GM12878 (cell line): ENCODE measurements at regions not wholly inside any gene's neighbourhood (a gene's known extent, or its start where the extent isn't known, plus 50 kb on each side); places are given as distances from the start of the nearest gene placed in this dataset.

Experiments
- ATAC-seq: fragments of 200-7000 bp; cut with Tn5 transposase; 3 replicates; pipeline ENCODE4 v1.9.1; 2020; ENCODE audit warnings: mild to moderate bottlenecking, moderate library complexity
- BruUV-seq: library from RNA; stranded (reverse); fragments of 400-500 nt; replicated peaks from 2 replicates; lab custom pipeline; 2021; lab: Mats Ljungman, UMichigan
- CTCF ChIA-PET: fragments of 300-600 bp; sonication (Branson Sonifier 250); formaldehyde crosslinking; extraction: SDS; loops from one replicate; lab custom pipeline; 2021; ENCODE audit warnings: inconsistent platforms; lab: Yijun Ruan, JAX
- POLR2A ChIA-PET: fragments of 350-600 bp; formaldehyde crosslinking; extraction: SDS; loops from one replicate; lab custom pipeline; 2021; ENCODE audit warnings: inconsistent platforms; lab: Charles Lee
- RAD21 ChIA-PET: fragments of 300-600 bp; sonication (Branson Sonifier 250); formaldehyde crosslinking; loops from one replicate; lab custom pipeline; 2023; ENCODE audit warnings: antibody characterized with exemption; ENCODE audit not compliant: unreplicated experiment; lab: Charles Lee
- SMC1A ChIA-PET: fragments of 300-600 bp; sonication (Branson Sonifier 250); formaldehyde crosslinking; loops from one replicate; lab custom pipeline; 2023; ENCODE audit not compliant: unreplicated experiment, uncharacterized antibody; lab: Charles Lee
- DNase-seq: peaks from one replicate; pipeline ENCODE4 v3.0.0-alpha.2; 2011; ENCODE audit warnings: low read depth, low spot score
- FAIRE-seq: peaks from 3 replicates; lab custom pipeline; 2011; peaks lifted over from hg19 to GRCh38; lab: Jason Lieb, UNC
- H2AFZ ChIP-seq: 2 replicates; pipeline ENCODE4 v1.6.0; 2011; ENCODE audit warnings: low read depth, low read length, control low read depth; ENCODE audit not compliant: control insufficient read depth
- H3K27ac ChIP-seq: 2 replicates; pipeline ENCODE4 v1.5.1; 2011; ENCODE audit warnings: control low read depth; ENCODE audit not compliant: control insufficient read depth, insufficient read depth
- H3K27me3 ChIP-seq, 2 experiments: replicated peaks in 1 of 2; 2 replicates each; pipeline versions ENCODE4 v1.6.0 to v1.6.1; 2011; ENCODE audit warnings: low read length in 1 of 2; ENCODE audit not compliant: control insufficient read depth in 2 of 2, insufficient read depth in 2 of 2
- H3K36me3 ChIP-seq, 2 experiments: 2 replicates each; pipeline ENCODE4 v1.5.1; 2011; ENCODE audit warnings: low read length in 1 of 2; ENCODE audit not compliant: control insufficient read depth in 2 of 2, insufficient read depth in 2 of 2
- H3K4me1 ChIP-seq: 2 replicates; pipeline ENCODE4 v1.6.1; 2011; ENCODE audit warnings: mild to moderate bottlenecking, low read length, moderate library complexity, mixed read lengths; ENCODE audit not compliant: control insufficient read depth, insufficient read depth
- H3K4me2 ChIP-seq: 2 replicates; pipeline ENCODE4 v1.6.0; 2011; ENCODE audit warnings: control low read depth; ENCODE audit not compliant: control insufficient read depth, insufficient read depth
- H3K4me3 ChIP-seq: fragments of 200-600 bp; sonication (generic); 2 replicates; pipeline ENCODE4 v1.5.1; 2016
- H3K79me2 ChIP-seq: 2 replicates; pipeline ENCODE4 v1.6.0; 2011; ENCODE audit warnings: low read length; ENCODE audit not compliant: control insufficient read depth, insufficient read depth
- H3K9ac ChIP-seq: 2 replicates; pipeline ENCODE4 v1.8.0; 2011; ENCODE audit warnings: low read length, control low read depth, mixed read lengths; ENCODE audit not compliant: control insufficient read depth, insufficient read depth
- H3K9me3 ChIP-seq: replicated peaks from 3 replicates; pipeline ENCODE4 v1.5.1; 2011; ENCODE audit warnings: mild to moderate bottlenecking, low read length; ENCODE audit not compliant: control insufficient read depth, insufficient read depth
- H4K20me1 ChIP-seq: 2 replicates; pipeline ENCODE4 v1.6.0; 2011; ENCODE audit not compliant: control insufficient read depth, insufficient read depth
- BRCA1 ChIP-seq: IDR thresholded peaks from 2 replicates; pipeline ENCODE4 v1.6.1; 2011; ENCODE audit warnings: low read depth, low read length, improper control_type of control experiment
- CHD4 ChIP-seq: fragments of 200-600 bp; sonication (generic); IDR thresholded peaks from 2 replicates; pipeline ENCODE4 v1.6.1; 2016; ENCODE audit warnings: mild to moderate bottlenecking
- CTCF ChIP-seq, 3 experiments: IDR thresholded peaks in 2 of 3; conservative IDR thresholded peaks in 1 of 3; 2 replicates each; pipeline ENCODE4 v1.5.1; 2011; ENCODE audit warnings: low read depth in 3 of 3, low read length in 3 of 3, mild to moderate bottlenecking in 3 of 3, control low read depth in 2 of 3, moderate library complexity in 2 of 3, inconsistent platforms in 1 of 3, mixed read lengths in 1 of 3; ENCODE audit not compliant: control insufficient read depth in 2 of 3, insufficient read depth in 1 of 3; ENCODE audit errors: extremely low read depth in 1 of 3
- CUX1 ChIP-seq: IDR thresholded peaks from 2 replicates; pipeline ENCODE4 v1.6.1; 2012; ENCODE audit warnings: improper control_type of control experiment, low read depth, low read length; ENCODE audit not compliant: insufficient replicate concordance
- SIN3A ChIP-seq: IDR thresholded peaks from 2 replicates; pipeline ENCODE4 v1.6.1; 2012; ENCODE audit warnings: low read depth, low read length, improper control_type of control experiment
- SRF ChIP-seq, 2 experiments: IDR thresholded peaks; 2 replicates each; pipeline ENCODE4 v1.6.1; 2011; ENCODE audit warnings: low read depth in 2 of 2, low read length in 2 of 2, mild to moderate bottlenecking in 1 of 2, moderate library complexity in 1 of 2
- ZBTB33 ChIP-seq: fragments of 450-650 bp; IDR thresholded peaks from 2 replicates; pipeline ENCODE4 v1.6.1; 2017; ENCODE audit warnings: mild to moderate bottlenecking
- ZNF622 ChIP-seq: fragments of 450-650 bp; IDR thresholded peaks from 2 replicates; pipeline ENCODE4 v1.6.1; 2017; ENCODE audit warnings: mild to moderate bottlenecking, inconsistent platforms
- in situ Hi-C: fragments of 300-500 bp; cut with MboI; formaldehyde crosslinking; loops from 9 replicates; pipeline ENCODE4 v1.14.3; 2018; ENCODE audit warnings: mixed read lengths
- intact Hi-C: fragments of 100-400 bp; cut with micrococcal nuclease; formaldehyde crosslinking; loops from one replicate; pipeline ENCODE4 v1.14.2; 2022; ENCODE audit not compliant: unreplicated experiment

GRCh38 chr14:53855574-53855973 is 101.1 kb downstream of the BMP4 start (continued):
- no peak for TF ChIP-seq ZBTB33
- TF ChIP-seq BRCA1: no peak

GRCh38 chr14:53855127-53855526 is 101.5 kb downstream of the BMP4 start:
- H3K36me3 ChIP-seq: no peaks in the 10 kb centered on the region; a peak in 1 of 4 replicates
- no TSS peak for BruUV-seq
- TF ChIP-seq SIN3A (no peak), CHD4 (no peak), SRF (IDR thresholded peaks at IDR 0.05; ENCODE audit: low read depth in 2 of 2, low read length in 2 of 2) (no peak), ZNF622 (no peak), CUX1 (no peak), CTCF (IDR thresholded peaks at IDR 0.05 in 2 of 3, conservative IDR thresholded peaks at IDR 0.05 in 1 of 3; ENCODE audit: control insufficient read depth in 2 of 3, extremely low read depth in 1 of 3, insufficient read depth in 1 of 3, low read depth in 3 of 3, low read length in 3 of 3) (no peak)
- intact Hi-C loops: no loop called here
- SMC1A ChIA-PET: no interaction called here
- no peak for DNase-seq
- in situ Hi-C loops: no loop called here
- no peak for ATAC-seq
- FAIRE-seq: no peak
- no peak overlapping the region for H2AFZ ChIP-seq
- CTCF ChIA-PET: interaction anchor here (1.0 kb wide), 1 partner anchor 29 kb away, joined by 3 read pairs; no protein-coding TSS in a partner anchor
- no peaks in the 10 kb centered on the region for H3K79me2 ChIP-seq
- H4K20me1 ChIP-seq: no peaks in the 10 kb centered on the region
- H3K9me3 ChIP-seq: no peaks in the 10 kb centered on the region
- no peak overlapping the region for H3K27ac ChIP-seq
- H3K27me3 ChIP-seq: no peaks in the 10 kb centered on the region
- no peaks in the 10 kb centered on the region for H3K4me1 ChIP-seq
- H3K4me2 ChIP-seq: no peak overlapping the region
- RAD21 ChIA-PET: no interaction called here
- H3K4me3 ChIP-seq: no peak overlapping the region
- H3K9ac ChIP-seq: no peak overlapping the region
- POLR2A ChIA-PET: no interaction called here
